HCT116 (cell line): ENCODE measurements at regions not wholly inside any gene's neighbourhood (a gene's known extent, or its start where the extent isn't known, plus 50 kb on each side); places are given as distances from the start of the nearest gene placed in this dataset.

Source experiments
- CTCF ChIP-seq, 3 experiments: fragments of 200-600 bp in 1 of 3; sonication (generic) in 1 of 3; IDR thresholded peaks in 2 of 3; conservative IDR thresholded peaks in 1 of 3; 2 replicates each; pipeline ENCODE4 v1.5.1; 2012 to 2017; ENCODE audit warnings: low read depth in 2 of 3, low read length in 2 of 3, antibody characterized with exemption in 1 of 3, borderline replicate concordance in 1 of 3, control low read depth in 1 of 3, mild to moderate bottlenecking in 1 of 3, mixed read lengths in 1 of 3, mixed run types in 1 of 3, moderate library complexity in 1 of 3; ENCODE audit not compliant: insufficient read depth in 1 of 3
- TCF7L2 ChIP-seq: IDR thresholded peaks from 2 replicates; pipeline ENCODE4 v1.7.0; 2011; ENCODE audit warnings: borderline replicate concordance, inconsistent platforms; ENCODE audit not compliant: insufficient read depth, insufficient read length; ENCODE audit errors: extremely low read depth

- TF ChIP-seq TCF7L2 (no peak), CTCF (IDR thresholded peaks at IDR 0.05 in 2 of 3, conservative IDR thresholded peaks at IDR 0.05 in 1 of 3; ENCODE audit: borderline replicate concordance in 1 of 3, insufficient read depth in 1 of 3, low read depth in 2 of 3, low read length in 2 of 3) (no peak)
Observed at GRCh38 chr4:184962125-184962638, 56.1 kb upstream of the HELT start.
